Right cardiac atrium (tissue), 5 donors: ENCODE measurements at regions not wholly inside any gene's neighbourhood (a gene's known extent, or its start where the extent isn't known, plus 50 kb on each side); places are given as distances from the start of the nearest gene placed in this dataset.
"Not testable (repeated sequence)": the region's sequence is repeated elsewhere in the genome, so short reads cannot be mapped to it uniquely, and the experiment has no call there.

Experiments
- ATAC-seq, 2 donors: fragments of 200-7000 bp; cut with Tn5 transposase; one replicate each; pipeline versions ENCODE4 v1.8.0 to v1.9.1; 2020; ENCODE audit warnings: moderate library complexity in 2 of 2, mild to moderate bottlenecking in 1 of 2
- DNase-seq, 3 donors: peaks; one replicate each; pipeline ENCODE4 v3.0.0-alpha.2; 2020
- H3K27ac ChIP-seq: one replicate; pipeline ENCODE4 v1.5.1; 2013; ENCODE audit warnings: mild to moderate bottlenecking, low read length, control low read depth, moderate library complexity
- H3K27me3 ChIP-seq: one replicate; pipeline ENCODE4 v1.6.1; 2013; ENCODE audit not compliant: control insufficient read depth, insufficient read depth
- H3K4me1 ChIP-seq: one replicate; pipeline ENCODE4 v1.6.1; 2013; ENCODE audit warnings: low read length; ENCODE audit not compliant: control insufficient read depth, insufficient read depth
- H3K4me3 ChIP-seq: one replicate; pipeline ENCODE4 v1.5.1; 2013; ENCODE audit warnings: low read length, control low read depth
- H3K9me3 ChIP-seq: one replicate; pipeline ENCODE4 v1.6.1; 2013; ENCODE audit warnings: low read length; ENCODE audit not compliant: control insufficient read depth
- WGBS: extraction: QIAGEN DNeasy Blood & Tissue Kit; methylation state at CpG from one replicate; pipeline ENCODE4 v1.1.7; 2013; 5-methylcytosine and 5-hydroxymethylcytosine counted together
- intact Hi-C, 4 donors: fragments of 100-400 bp; cut with DNase I; formaldehyde crosslinking; loops; one replicate each; pipeline versions ENCODE4 v1.11.0 to v1.14.0; 2022 to 2023
- donor health status: healthy with polysubstance abuse.
- donor health status: DM: no; HTN: yes; CAD: no.
- donor health status: DM: no; HTN: no; CAD: no.
- donor health status: DM: no; HTN: yes; CAD: no; lungs with severe emphysema.
- donor health status: DM: yes; HTN: yes; CAD: no.

GRCh38 chr22:38375784-38376183 lies 58.6 kb upstream of the CSNK1E start:
- H3K4me3 ChIP-seq, H3K9me3 ChIP-seq, DNase-seq, H3K27me3 ChIP-seq, H3K4me1 ChIP-seq, intact Hi-C loops, ATAC-seq, H3K27ac ChIP-seq: not testable (repeated sequence)
- 95% methylated on average over 2 of the region's 2 CpGs for WGBS

GRCh38 chr22:38375005-38375404 lies 57.8 kb upstream of the CSNK1E start:
- H3K4me1 ChIP-seq, H3K27ac ChIP-seq, H3K9me3 ChIP-seq, H3K4me3 ChIP-seq, ATAC-seq, H3K27me3 ChIP-seq, intact Hi-C loops, DNase-seq: not testable (repeated sequence)

- intact Hi-C loops, DNase-seq, H3K9me3 ChIP-seq, H3K27me3 ChIP-seq, H3K27ac ChIP-seq, ATAC-seq, H3K4me3 ChIP-seq, H3K4me1 ChIP-seq: not testable (repeated sequence)
- WGBS, result 90% methylated on average over 3 of the region's 3 CpGs
Measured at GRCh38 chr22:38374433-38374831, 57.2 kb upstream of the CSNK1E start.

- DNase-seq, result peak in 2 of 3 donors; percentile 14 to 23
- H3K4me1 ChIP-seq, H3K27ac ChIP-seq, H3K27me3 ChIP-seq, intact Hi-C loops, H3K9me3 ChIP-seq, ATAC-seq, H3K4me3 ChIP-seq: not testable (repeated sequence)
- 83% methylated on average over 5 of the region's 5 CpGs for WGBS
Measured at GRCh38 chr22:38373783-38374432, 56.7 kb upstream of the CSNK1E start.

DNA sequence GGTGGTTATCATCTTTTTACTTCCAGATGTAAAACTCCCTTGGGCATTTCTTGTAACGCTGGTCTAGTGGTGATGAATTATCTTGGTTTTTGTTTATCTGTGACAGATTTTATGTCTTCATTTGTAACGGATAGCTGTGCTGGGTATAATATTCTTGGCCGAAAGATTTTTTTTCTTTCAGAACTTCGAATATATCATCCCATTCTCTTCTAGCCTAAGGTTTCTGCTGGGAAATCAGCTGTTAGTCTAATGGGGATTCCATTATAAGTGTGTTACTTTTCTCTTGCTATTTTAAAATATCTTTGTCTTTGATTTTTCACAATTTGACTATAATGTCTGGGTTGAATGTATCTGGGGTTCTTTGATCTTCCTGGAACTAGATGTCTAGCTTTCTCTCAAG lies 55.4 kb upstream of the CSNK1E start:
- DNase-seq, H3K9me3 ChIP-seq, intact Hi-C loops, ATAC-seq, H3K4me3 ChIP-seq, H3K4me1 ChIP-seq, H3K27ac ChIP-seq, H3K27me3 ChIP-seq: not testable (repeated sequence)
- 93% methylated on average over 4 of the region's 4 CpGs for WGBS

GRCh38 chr22:38370490-38370889 lies 53.3 kb upstream of the CSNK1E start:
- H3K9me3 ChIP-seq, H3K27ac ChIP-seq, intact Hi-C loops, DNase-seq, ATAC-seq, H3K4me3 ChIP-seq, H3K27me3 ChIP-seq, H3K4me1 ChIP-seq: not testable (repeated sequence)
- WGBS, result 85% methylated on average over 3 of the region's 3 CpGs

GRCh38 chr22:38369132-38369531 lies 51.9 kb upstream of the CSNK1E start:
- H3K27me3 ChIP-seq, DNase-seq, H3K4me1 ChIP-seq, H3K4me3 ChIP-seq, intact Hi-C loops, H3K9me3 ChIP-seq, ATAC-seq, H3K27ac ChIP-seq: not testable (repeated sequence)
- 46% methylated on average over 2 of the region's 2 CpGs for WGBS
